ENCODE measurements at regions not wholly inside any gene's neighbourhood (a gene's known extent, or its start where the extent isn't known, plus 50 kb on each side); places are given as distances from the start of the nearest gene placed in this dataset.
A peak's percentile ranks its signal among the peaks of the same experiment; 100 is the strongest.
"Not testable (repeated sequence)": the region's sequence is repeated elsewhere in the genome, so short reads cannot be mapped to it uniquely, and the experiment has no call there.

DNA sequence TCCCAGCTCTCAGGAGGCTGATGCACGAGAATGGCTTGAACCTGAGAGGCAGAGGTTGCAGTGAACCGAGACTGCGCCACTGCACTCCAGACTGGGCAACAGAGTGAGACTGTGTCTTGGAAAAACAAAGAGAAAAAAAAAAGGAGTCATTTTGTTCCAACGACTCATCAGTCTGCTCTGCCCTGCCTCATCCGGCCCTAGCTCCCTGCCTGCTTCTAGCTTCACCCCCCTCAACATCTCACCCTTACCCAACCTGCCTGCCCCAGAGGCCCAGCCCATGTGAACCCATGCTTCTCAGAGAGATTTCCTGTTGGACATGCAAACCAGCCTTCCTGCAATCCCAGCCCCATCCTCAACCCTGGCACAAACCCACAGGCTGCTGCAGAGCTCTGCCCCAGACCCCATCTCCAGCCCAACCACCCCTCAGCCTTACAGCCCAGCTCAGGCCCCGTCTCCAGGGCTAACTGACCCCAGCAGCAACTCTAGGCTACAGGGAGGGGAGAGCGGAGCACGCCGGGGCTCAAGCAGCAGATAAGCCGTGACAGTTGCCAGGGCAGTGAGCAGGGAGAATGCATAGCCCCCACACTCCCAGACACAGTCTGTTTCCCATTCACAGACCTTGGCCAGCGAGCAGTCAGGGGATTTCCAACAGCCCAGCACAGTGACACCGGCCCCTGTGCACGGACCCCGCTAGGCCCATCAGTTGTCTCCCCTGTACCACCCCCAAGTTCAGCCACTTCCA, 86.0 kb upstream of the KCTD7 start:
- peak; percentile 5 for DNase-seq

DNA sequence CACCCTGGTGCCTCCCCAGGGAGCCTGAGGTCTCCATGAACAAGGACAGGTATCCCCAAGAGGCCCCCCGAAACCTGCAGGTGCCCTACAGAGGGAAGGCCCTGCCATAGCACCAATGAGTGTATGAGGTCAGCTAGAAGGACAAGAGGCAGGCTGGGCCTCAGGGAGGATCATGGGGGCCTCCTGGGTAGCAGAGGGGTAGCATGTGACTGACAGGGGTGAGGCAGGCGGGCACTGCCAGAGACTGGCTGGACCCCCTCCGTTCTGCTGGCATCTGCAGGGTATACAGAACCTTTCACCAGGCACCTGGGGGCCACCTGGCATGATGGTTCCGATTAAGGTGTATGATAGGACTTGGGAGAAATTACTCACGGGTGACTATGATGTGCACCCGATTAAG, 79.2 kb upstream of the KCTD7 start:
- no peak for DNase-seq

DNA sequence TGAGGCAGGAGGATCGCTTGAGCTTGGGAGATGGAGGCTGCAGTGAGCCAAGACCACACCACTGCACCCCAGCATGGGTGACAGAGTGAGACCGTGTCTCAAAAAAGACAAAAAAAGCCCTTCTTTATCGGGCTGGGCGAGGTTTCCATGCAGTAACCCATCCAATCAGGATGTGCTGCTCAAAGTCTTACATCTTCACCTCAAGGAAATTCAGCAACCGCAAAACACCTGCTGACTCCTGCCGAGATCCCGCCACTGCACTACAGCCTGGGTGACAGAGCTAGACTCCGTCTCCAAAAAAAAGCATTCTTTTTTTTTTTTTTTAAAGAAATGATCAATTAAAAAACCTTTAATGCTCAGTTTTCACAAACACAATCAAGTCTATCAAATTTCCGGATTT, 75.7 kb upstream of the KCTD7 start:
- no peak for DNase-seq

DNA sequence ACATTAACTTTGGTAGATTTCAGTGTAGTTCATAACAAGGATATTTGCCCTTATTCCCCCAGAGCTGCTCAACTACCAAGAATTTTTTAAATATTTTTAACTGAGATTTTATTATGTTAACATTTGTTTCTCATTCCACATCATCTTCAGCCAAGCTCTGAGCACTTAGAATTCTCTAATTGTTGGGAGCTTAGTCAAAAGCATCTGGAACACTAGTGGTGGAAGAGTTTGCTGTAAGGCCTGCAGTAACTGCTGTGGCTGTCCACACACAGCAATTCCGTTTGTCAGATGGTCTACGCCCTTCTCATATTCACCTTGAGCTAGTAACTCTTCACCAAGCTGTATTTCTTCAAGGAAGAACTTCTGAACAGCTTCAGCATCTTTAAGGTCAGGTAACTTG, 75.0 kb upstream of the KCTD7 start:
- not testable (repeated sequence) for DNase-seq

DNA sequence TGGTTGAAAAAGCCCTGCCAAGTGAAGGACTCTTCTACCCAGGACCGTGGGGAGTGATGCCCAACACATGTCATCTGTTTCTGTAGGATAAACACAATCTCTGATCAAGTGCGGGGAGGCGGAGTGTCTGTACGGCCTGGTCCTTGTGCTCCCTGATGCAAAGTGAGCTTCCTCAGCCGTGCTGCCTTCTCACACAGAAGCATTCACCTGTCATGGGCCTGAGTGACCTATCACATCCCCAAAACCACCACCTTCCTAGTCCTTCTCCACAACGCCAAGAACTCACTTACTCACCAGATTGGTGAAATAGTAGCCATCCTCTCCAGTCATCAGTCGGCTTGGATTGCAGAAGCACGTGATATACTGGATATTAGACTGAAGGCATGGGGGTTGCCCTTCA, 74.4 kb upstream of the KCTD7 start:
- DNase-seq = not testable (repeated sequence)

DNA sequence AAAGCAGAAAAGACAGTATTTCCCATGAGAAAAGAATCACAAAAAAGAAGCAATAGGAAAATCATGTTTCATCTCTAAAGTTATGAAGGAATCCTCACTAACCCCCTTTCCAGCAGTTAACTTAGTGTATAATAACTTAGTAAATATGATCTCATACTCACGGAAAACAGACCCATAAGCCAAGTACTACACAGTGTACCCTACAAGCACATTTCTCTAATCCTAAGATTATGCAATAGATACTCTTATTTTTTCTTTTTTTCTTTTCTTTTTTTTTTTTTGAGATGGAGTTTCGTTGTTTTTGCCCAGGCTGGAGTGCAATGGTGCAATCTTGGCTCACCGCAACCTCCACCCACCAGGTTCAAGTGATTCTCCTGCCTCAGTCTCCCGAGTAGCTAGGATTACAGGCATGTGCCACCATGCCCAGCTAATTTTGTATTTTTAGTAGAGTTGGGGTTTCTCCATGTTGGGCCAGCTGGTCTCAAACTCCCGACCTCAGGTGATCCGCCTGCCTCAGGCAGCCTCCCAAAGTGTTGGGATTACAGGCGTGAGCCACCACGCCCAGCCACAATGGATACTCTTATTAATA, 73.7 kb upstream of the KCTD7 start:
- DNase-seq = not testable (repeated sequence)

DNA sequence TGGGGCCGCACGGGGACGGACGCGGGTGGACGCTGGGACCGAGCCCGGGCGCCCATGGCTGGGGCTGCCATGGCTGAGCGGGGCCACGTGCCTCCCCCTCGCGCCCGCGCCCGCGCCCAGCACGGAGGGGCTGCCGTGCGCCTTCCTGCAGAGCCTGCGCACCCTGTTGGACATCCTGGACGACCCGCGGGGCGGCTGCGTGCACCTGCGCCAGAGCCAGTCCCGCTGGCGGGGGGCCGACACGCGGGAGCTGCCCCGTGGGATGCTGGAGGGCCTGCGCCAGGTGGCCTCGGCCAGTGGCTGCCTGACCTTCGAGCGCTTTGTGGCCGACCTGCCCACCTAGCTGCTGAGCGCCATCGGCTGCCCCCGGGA, 72.5 kb upstream of the KCTD7 start:
- no peak for DNase-seq

DNA sequence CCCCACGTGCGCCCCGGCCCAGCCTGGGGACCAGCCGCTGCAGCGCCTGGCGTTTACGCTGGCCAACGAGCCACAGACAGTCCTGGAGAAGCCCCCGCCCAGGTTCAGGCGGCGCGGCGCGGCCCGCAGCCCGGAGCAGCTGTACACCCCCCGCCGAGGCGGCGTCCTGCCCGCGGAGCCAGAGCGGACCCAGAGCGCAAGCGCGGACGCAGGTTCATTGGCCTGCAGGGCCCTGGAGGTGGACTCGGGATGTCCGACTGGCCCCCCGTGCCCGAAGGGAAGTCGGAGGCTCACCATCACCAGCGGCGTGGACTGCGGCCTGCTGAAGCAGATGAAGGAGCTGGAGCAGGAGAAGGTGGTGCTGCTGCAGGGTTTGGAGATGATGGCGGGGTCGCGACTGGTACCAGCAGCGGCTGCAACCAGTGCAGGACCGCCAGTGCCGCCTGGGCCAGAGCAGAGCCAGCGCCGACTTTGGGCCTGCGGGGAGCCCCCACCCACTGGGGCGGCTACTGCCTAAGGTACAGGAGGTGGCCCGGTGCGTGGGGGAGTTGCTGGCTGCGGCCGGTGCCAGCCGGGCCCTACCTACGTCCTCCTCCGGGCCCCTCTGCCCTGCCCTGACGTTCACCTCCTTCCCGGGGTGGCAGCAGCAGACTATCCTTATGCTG, 72.0 kb upstream of the KCTD7 start:
- DNase-seq = no peak

DNA sequence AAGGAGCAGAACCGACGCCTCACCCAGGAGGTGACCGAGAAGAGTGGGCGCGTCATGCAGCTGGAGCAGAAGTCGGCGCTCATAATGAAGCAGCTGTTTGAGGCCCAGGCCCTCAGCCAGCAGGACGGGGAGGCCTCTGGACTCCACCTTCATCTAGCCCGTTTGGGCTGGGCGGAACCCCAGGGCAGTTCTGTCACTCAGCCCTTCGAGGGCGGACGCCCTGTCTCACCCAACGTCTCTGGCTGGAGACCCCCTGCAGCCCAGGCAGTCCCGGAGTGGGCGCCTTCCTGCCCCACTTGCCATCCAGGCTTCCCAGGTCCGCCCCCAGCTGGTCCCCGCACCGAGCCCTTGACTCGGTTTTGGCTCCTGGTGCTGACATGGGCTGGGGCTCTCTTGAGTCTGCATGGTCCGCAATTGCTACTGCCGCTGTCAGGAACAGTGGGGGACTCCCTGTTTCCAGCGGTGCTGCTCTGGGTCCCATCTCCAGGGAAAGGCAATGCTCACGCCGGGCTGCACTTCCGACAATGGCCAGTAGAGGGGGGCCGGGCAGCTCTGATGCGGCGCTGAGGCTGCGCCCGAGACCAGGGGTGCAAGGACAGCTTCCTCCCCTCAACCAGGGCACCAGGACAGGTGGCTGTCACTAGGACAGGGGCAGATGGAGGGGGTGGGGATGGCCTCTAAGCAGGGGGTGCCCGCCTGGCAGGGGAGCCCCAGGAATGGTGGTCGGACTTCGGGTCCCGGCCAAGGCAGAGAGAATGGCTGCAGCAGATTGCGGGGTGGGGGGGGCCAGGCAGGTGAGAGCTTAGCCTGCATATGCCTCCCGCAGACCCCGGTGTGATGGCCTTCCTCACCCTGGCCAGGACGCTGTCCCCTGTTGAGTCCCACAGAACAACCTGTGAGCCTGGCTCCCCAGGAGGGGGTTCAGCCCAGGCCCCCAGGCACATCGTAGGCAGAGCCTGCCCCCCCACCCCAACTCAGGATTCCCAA, 71.2 kb upstream of the KCTD7 start:
- DNase-seq = peak; percentile 13

DNA sequence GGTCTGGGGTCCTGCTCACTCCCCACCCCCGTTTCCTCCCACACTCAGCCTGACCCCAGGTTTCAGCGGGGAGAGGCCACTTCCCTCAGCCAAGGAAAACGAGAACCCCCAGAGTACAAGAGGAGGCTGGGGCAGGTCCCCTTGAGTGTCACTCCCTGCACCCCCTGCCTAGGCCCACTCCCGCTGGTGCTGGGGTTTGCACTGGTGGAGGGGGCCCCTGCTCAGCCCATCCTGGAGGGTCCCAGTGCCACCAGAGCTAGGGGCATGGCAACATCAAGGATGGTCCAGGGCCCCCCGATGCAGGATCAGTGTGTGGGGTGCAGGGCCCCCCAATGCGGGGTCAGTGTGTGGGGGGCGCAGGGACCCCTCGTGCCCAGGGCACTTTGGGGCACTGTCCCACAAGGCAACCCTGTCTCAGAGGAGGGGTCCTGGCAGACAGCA, 70.5 kb upstream of the KCTD7 start:
- DNase-seq = no peak

DNA sequence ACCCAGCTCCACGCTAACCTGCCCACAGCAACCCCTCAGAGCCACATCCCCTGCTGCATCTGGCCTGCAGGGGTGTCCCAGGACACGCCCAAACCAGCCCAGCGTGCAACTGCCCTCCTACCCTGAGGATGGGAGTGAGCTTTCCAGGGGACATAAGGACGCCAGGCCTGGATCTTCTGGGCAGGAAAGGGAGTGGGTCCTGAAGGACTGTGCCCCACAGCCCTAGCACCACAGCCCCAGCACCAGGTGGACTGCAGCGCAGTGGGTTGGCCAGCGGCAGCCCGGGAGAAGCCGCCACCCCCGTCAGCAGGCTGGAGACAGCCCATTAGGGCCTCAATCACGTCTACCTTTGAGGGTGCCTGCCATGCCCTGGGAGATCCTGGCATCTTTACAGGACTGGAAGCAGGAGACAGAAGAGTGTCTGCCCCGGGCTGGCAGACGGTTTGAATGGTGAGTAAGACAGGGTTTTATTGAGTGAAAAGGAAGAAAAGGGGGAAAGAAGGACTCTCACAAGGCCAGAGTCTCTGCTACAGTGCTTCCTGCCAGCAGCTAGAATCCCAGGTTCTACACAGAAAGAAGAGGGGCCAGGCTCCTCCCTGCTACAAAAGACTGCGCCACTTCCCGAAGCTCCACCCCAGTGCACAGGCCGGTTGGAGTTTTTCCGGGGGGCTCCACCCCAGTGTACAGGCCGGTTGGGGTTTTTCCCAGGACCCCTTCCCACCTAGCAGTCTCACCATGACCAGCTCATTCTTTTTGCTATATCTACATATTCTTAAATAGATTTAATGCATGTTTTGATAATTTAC, 69.8 kb upstream of the KCTD7 start:
- no peak for DNase-seq

DNA sequence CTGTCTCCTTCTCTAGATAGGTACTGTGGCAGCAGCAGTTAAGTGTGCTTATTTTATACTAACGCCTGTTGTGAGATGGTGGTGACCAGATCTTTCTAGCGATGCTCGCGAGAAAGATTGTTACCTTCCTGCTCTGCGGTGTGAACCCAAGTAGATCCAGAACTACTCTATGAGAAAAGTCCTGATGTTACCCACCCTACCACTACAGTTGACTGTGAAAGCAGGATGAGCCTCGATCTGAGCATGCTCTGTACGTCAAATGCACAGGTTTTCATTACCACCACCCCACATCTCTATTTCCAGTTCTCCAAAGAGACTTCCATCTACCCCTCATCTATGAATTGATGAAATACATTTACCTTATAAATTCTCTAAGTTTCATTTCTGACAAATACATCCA, 64.6 kb upstream of the KCTD7 start:
- no peak for DNase-seq

DNA sequence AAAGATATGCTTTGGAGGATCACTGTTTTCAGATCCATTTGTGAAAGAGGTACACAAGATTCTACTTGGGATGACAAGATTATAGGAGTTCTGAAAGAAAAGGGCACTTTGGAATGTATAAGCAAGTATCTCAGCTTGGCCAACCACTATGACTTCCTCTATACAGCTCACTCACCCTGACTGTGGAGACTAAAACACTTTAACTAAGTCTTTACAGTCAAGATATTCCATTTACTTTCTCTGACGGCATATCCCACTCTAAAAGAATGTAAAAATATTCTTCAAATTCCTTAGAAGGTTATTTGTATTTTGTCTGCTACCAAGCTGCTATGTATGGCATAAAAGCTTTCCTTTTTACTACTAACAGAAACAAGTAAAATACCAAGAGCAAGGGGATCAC, 58.5 kb upstream of the KCTD7 start:
- not testable (repeated sequence) for DNase-seq

DNA sequence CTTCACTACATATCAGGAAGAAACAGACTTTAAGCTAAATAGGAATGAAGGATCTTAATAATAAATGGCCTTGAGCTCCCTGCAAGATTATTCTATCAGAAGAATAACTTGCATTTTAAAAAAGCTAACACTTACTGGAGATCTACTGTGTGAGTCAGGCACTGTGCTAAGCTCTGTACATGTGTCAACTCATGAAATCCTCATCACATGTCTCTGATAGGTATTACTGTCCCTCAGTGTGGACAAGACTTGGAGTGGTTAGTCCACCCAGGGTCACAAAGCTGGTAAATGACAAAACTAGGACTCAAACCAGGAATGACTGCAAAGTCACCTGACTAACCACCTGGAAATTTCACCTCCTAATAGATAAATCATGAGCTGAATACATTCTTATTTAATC, 57.1 kb upstream of the KCTD7 start:
- no peak for DNase-seq

DNA sequence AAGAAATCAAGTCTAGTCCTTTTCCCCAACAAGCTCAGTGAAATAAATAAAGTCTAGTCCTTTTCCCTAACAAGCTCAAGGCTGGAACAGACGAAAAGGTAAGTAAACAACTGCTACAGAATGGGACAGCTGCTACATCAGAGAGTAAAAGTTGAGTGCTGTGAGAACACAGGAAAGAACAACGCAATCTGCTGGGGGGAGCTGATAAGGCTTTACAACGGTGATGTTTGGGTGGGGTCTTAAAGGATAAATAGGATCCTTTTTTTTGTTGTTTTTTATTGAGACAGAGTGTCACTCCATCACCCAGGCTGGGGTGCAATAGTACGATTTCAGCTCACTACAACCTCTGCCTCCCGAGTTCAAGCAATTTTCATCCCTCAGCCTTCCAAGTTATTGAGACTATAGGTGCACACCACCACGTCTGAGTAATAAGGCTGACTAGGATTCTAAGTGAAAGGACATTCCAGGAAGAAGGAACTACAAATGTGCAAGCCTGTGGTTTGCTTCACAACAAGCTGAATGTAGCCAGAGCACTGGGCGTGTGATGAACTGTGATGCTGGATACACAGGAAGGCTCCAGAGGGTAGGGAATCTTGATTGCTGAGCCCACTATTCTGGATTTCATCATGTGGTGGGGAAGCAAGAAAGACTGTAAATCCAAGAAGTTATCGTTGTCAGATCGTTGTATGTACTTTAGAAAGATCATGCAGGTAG, 54.7 kb upstream of the KCTD7 start:
- DNase-seq = not testable (repeated sequence)

DNA sequence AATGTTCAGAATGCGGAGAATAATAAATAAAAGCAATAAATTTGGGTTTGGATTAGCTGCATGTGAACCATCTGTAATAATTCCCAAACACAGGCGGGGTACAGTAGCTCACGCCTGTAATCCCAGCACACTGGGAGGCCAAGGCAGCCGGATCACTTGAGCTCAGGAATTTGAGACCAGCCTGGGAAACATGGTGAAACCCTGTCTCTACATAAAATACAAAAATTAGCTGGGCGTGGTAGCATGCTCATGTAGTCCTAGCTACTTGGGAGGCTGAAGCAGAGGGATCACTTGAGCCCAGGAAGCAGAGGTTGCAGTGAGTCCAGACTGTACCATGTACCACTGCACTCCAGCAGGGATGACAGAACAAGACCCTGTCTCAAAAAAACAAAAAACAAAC, 53.9 kb upstream of the KCTD7 start:
- not testable (repeated sequence) for DNase-seq

DNA sequence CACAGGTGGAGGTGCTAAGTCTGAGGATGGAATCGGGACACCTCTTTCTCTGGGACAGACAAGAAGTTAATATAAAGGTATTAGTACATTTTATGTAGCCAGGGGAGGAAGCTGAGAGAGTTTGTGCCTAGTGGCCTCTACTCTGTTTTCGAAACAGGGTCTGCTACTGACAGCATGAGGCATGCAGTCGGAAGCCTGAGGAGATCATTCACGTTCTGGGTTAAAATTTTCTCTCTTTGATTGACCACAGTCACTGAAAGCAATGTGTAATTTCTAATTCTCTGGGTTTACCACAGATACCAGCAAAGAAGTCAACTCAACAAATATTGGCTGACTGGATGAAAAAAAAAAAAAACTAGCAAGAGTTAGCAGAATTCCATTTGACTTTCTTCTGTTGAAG, 53.3 kb upstream of the KCTD7 start:
- DNase-seq = no peak

DNA sequence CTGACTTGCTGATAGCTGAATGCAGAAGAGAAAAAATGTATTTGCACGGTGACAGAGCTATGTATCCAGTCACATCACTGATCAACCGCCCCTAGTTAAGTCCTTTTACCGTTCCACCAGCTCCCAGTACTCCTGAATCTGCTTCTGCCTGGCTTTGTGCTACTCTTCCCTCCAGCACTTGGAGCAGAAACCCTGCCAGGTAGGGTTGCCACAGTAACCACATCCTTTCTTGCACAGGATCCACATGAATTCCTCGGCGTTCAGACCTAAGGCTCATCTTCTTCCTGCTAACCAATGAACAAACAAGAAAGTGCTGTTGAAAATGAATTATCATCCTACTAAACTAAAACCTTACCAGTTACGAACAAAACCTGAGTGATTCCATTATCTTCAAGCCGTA, 52.0 kb upstream of the KCTD7 start:
- DNase-seq = no peak

All from HCEC 1CT (cell line).